ENCODE measurements at regions not wholly inside any gene's neighbourhood (a gene's known extent, or its start where the extent isn't known, plus 50 kb on each side); places are given as distances from the start of the nearest gene placed in this dataset.

DNA sequence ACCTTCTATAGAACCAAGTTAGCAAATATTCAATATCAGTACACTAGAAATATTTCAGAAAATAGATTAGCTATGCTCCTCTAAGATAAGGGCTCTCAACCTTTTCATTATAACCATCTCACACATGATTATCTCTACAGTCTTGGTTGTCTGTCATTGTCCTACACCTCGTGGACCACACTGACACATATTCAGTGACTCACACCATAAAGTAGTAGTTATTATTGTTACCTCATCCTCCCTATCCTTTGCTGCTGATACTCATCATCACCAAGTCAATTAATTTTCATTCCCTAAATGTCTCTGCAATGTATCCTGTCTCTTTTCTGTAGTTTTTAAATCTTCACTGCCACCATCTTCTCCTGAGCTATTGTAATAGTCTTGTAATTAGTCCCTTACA lies 1309.2 kb upstream of the C9orf72 start:
- DNase-seq: no peak

DNA sequence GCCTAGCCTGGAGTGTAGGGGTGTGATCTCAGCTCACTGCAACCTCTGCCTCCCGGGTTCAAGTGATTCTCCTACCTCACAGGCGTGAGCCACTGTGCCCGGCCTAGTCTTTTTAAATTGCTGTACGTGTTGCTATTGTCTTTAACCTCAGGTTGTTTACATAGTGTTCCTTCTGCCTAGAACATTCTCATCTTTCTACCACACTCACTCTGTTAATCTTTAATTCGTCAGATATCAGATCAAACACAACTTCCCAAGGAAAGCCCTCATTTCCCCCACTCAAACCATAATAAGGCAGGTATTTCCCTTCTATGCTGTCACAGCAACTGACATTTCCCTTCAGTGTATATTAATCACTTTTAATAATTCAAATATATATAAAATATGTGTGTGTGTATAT lies 1310.0 kb upstream of the C9orf72 start:
- DNase-seq: no peak

DNA sequence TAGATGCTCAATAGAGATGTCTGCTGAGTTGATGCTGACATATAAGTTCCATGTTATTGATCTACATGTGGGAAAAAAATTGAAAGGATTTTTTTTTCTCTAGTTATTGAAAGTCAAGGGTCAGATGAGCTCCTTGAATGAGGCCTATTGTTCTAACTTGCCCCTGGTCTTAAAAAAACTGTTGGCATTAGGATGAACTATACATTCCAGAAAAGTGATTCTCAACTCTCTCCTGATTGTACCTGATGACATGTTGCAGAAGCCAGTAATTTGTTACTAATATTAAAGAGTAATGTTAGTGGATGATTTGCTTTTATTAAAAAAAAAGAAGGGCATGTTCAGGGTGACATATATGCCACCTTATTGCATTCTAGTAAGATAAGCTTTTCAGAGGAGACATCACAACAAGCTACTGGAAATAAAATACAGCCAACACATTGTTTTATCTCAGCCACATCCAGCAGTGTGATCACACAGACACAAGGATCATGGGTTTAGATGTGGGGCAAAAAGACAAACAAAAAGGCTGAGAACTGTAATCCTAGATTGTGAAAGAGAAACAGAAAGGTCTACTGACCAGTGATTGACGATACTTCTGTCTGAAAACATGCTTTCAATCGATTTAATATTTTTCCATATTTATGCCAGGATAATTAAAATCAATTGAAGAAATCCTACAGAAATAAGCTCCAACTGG lies 1314.1 kb upstream of the C9orf72 start:
- DNase-seq: no peak

DNA sequence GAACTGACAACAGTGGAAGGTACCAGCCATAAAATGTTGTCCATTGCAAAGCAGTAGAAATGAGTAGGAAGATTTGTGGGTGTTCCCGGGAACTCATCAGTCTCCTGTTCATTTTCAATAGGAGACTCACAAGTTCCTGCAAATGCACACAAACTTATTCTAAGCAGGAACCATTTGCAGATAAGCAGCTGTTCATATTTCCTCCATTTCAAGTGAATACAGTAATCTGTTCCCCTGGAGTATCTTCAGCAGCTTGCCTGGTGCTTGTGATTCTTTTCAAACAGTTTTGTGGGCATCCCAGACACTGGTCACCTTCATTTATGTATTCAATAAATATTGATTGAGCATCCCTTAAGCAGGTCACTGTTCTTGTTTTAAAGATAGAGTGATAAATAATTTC lies 1315.5 kb upstream of the C9orf72 start:
- no peak for DNase-seq

DNA sequence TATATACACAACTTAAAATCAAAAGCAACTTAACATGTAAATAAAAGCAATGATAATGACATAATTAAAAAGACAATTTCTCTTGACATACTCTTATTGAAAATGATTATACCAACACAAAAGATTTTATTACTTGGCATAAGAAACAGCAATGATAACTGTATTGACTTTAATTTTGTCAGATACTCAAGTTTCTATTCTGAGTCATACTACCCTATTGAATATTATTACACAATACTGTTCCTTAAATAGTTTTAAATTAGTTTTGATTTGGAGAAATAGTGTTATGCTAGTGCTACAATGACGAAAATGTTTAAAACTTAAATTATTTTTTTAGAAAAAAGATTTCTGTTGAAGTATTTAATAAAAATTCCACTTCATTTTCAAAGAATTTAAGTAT lies 1319.3 kb upstream of the C9orf72 start:
- DNase-seq: no peak

DNA sequence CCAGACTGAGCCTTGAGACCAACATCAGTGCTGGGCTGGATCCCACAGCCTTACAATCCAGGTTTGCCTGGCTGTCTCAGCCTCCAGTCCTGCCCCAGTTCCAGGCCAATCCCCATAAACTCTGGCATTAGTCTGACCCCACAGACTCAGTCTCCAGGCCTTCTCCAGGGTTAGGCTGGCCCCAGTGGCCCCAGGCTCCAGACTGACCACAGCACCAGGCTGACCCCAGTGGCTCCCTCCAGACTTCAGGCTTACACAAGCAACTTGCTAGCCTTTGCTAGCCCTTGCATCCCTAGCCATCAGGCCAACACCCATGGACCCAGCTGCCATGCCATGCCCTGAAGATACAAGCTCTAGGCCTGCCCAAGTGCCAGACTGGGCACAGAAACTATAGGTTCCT lies 1326.0 kb upstream of the C9orf72 start:
- no peak for DNase-seq

DNA sequence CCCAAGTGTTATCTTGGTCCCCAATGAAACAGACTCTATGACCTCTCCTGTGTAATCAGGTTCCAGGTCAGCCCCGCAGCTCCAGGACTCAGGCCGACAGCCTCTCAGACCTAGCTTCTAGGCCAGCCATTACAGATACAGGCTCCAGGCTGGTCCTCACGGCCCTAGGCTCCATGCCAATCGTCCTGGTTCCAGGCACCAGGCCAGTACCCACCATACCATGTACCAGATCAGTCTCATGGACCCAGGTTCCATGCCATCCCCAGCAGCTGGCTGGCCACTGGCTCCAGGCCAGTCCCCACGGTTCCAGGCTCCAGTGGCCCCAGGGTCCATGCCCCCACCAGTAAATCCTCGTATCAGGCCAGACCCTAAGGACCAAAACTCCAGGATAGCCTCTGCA lies 1326.6 kb upstream of the C9orf72 start:
- DNase-seq: no peak

DNA sequence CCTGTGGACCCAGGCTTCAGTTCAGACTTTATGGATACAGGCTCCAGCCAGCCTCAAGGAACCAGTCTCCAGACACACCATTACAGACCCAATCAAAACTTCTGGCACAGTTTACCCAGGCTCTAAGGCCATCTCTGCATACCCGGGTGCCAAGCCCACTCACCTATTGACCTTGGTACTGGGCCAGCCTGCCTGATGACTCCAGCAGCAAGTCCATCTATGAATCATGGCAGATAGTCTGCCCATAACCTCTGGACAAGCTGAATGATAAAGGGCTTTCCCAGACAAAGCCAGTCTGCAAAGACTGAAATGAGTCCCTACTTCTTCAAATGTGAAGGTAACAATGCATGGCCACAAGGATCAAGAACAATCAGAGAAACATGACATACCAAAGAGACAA lies 1327.1 kb upstream of the C9orf72 start:
- no peak for DNase-seq

DNA sequence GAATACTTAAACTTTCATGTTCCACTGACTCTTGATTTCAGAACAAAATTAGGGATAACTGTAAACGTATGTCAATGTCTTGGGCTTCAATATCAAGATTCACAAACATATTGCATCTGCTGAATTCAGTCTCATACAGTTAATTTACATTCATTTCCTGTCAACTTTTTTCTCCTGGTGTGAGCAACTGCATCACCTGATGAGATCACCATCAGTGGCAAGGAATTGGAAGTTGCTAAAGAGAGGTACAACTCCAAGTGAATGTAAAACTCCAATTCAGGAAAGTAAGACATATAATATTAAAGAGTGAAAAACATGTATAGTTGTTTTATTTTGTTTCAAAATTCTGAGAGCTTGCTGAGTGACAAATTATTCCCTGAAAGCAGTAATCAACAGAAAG lies 1336.2 kb upstream of the C9orf72 start:
- DNase-seq: no peak

DNA sequence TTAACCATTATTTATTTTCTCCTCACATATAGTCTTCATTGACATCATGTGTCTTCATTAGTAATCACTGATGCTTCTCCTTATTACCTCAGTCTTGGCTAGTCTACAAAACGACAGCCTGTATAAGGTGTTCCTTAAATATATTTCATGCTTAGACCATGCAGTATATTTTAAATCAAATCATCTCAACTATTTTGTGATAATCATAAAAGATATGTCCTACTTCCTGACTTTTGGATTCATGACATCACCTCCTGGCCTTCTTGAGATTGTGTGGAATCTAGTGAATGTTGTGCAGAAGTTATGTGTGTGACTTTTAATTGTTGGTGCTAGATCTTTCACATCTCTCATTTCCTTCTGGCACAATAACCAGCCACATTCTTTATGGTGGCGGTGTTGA lies 1339.3 kb upstream of the C9orf72 start:
- no peak for DNase-seq

DNA sequence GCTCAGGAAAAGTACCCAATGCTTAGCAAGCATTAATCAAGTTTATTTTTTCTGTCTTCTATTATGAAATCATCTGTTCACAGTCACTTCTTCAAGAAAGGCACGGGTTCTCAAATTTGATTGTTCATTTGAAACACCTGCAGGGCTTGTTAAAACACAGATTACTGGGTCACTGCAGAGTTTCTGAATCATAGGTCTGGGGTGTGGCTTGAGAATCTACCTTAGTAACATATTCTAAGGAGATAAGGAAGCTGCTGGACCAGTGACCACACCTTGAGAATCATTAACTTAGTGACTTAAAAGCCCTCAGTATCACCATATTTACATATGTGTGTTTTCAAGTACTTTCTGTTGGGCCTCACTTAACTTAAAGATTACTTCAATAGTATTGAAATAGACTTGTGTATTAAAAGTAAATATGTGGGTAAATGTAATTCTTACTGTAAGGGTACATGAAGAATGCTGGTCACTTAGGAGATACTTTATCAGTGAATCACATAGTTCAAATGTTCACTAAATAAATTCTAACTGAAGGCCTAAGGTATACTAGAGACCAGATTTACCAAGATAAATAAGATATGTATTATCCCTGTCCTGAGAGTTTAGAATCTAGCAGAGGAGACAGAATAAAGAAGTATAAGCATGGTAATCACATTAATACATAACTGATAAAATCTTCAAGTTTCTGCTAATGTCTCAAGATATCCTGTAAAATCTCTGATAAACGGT lies 1342.1 kb upstream of the C9orf72 start:
- no peak for DNase-seq

DNA sequence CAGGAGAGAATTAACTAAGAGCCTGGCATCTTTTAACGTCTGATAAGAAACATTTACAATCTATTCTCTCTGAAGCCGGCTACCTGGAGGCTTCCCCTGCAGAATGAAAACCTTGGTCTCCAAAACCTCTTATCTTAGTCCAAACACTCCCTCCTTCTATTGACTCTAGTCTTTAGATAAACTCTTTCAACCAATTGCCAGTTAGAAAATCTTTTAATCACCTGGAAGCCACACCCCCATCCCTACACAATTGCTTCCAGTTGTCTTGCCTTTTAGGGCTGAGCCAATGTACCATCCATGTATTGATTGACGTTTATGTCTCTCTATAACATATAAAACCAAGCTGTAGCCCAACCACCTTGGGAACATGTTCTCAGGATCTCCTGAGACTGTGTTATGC lies 1343.1 kb upstream of the C9orf72 start:
- DNase-seq: no peak

DNA sequence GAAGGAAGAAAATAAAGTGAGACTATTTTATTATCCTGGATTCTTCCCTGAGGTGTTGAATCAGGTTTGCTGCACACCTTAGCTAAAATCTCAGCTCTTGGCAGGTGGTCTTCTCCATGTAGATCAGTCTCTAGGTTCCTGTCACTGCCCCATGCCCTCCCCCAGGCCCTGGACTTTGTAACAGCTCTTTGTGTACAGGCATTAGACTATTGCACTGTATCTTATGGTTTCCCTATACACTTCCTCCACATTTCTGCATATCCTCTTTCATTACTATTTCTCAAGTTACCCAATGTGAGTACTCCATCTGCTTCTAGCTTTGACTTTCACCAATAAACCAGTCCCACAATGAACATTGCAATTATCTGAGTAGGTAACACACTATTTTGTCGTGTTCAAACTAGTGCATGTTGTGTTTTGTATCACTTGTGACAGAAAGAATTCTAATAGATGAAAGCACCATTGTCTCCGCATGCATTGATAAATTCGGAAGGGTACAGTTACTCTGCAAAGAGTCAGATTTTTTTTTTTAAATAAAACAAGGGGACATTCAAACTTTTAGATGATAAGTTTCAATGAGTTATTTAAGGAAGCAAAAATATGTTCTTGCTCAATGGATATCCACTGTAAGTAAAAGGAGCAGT lies 1348.7 kb upstream of the C9orf72 start:
- DNase-seq: no peak

DNA sequence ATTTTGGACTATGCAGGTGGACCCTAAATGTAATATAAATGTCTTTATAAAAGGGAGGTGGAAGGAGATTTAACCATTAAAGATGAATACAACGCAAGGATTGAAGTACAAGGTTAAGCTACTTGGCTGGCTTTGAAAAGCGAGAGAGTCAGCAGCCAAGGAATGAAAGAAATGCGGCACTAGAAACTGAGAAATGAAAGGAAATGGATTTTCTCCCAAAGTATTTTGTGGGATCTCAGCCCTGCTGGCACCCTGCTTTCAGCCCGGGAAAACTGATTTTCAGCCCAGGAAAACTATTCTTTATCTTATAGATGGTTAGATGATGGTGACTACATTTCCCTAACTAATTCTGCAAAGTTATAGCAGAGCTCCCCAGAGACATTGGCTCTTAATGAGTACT lies 1349.6 kb upstream of the C9orf72 start:
- no peak for DNase-seq

DNA sequence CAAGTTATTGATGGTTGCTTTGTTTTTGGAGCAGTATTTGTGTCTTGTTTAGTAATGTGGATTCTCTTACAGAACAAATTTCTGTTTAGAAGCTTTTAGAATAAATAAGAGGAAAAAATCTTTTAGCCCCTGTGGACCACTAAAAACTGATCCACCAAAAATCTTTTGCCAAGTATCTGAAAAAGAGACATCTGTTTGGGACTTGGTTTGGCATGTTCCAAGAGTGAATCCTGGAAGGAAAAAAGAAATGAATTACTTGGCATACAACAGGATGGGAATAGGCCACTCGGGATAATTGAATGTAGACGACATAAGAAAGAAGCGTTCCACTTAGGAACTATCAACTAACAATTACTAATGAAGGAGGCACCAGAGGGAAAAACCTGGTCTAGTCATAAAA lies 1350.1 kb upstream of the C9orf72 start:
- DNase-seq: no peak

DNA sequence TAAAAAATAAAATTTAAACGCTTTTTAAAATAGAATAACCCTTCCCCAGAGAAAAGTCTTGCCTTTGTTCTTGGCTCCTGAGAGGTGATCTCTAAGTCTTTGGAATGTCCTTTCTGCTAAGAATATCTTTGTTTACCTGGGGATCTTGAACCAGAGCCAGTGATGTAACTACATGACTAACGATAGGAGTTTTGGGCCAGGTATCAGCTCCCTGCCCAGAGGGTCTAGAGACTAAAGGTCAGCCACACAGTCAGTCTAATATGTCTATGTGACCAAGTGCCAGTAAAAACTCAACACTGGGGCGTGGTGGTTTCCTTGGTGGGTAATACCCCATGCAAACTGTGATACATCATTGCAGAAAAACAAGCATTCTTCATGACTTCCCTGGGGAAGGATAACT lies 1351.9 kb upstream of the C9orf72 start:
- DNase-seq: no peak

DNA sequence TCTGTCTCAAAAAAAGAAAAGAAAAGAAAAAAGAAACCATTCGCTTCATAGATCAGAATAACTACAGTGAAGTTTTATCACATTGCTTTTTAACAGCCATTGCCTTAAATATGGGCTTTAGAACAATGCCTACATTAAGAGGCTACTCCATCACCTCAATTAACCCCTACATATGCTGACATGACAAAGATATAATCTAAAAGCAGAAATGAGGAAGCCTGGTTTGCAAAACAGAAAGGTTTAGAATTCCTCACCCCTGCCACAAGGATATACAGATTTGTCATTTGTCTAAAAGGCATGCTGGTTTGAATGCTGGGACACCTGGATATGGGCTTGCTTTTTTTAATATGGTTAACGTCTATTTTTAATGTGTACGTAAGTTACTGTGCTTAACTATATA lies 1353.0 kb upstream of the C9orf72 start:
- DNase-seq: no peak

DNA sequence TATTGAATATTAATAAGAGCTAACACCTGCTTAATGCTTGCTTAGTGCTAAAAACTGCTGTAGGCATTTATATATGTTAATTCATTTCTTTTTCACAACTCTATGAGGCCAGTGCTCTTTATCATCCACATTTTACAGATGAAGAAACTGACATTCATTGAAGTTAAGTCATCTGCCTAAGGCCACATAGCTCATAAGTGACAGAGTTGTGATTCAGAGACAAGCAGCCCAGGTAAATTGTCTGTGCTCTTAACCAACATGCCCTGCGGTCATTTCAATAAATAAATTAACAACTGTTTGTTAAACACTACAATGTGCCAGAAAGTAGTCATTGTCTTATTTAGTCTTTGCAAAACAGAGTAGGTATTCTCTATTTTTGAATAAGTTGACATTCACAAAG lies 1354.4 kb upstream of the C9orf72 start:
- no peak for DNase-seq

DNA sequence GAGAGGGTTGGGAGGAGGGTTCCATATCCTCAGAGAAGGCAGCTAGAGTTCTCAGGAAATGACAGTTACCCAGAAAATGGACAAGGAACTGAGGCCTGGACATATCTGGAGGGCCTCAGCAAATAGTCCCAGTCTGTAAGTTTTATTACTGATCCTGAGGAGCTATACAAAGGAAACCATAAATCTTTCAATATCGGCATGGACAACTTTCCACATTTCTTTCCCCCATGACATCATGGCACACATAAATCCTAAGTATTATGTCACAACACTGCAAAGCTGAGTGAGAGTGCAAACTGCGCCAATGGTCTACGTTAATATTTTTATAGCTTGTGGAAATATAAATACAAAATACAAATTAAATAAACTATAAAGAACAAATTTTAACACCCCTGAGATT lies 1356.2 kb upstream of the C9orf72 start:
- DNase-seq: no peak

DNA sequence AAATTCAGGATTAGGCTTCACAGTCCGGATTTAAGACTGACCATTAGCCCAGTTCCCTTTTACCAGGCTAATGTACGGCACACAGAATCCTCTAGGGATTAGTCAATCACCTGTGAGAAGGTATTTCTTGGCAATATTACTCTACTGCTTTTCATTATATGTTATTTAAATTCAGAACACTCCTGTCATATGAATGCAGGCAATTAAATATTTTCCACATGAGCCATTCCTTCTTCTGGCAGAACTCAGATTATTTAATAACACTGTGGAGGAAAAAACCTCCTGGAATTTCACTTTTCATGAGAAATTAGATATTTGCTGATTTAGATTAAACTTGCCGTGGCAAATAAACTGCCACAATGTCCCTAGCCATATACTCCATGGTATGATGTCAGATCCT lies 1357.5 kb upstream of the C9orf72 start:
- DNase-seq: no peak

DNA sequence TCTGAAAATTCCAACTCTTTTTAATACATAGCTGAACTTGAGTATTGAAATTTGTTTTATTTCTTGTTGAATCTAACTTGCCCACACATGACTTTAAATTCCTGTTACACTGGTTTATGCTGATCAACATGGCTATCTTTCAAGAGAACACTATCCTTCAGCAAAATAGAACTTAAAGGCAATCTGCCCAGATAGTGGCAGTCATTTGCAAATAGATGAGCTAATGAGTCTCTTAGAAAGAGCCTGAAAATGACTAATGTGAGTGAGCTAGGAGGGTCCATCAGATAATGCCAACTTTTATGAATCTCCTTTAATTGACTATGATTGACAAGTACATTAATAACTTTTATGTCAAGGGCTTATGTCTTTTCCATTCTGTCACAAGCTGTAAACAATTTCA lies 1360.8 kb upstream of the C9orf72 start:
- DNase-seq: no peak

DNA sequence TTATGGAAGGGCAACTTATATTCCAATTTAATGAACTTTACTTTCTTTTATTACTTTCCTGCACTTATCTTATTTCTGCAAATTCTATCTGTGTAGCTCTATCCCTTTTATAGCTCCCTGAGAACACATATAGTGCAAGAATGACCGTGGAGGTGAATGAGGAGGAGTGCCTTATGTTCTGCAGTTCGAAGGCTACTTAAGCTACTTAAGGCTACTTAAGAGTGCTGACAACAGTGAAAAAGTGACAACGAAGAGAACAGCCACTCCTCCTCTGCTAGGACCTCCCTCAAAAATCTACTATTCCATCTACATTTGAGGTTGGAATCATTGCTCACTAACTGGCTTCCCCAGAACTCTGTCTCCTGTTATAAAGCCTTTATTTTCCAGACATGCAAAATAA lies 1365.7 kb upstream of the C9orf72 start:
- DNase-seq: no peak

DNA sequence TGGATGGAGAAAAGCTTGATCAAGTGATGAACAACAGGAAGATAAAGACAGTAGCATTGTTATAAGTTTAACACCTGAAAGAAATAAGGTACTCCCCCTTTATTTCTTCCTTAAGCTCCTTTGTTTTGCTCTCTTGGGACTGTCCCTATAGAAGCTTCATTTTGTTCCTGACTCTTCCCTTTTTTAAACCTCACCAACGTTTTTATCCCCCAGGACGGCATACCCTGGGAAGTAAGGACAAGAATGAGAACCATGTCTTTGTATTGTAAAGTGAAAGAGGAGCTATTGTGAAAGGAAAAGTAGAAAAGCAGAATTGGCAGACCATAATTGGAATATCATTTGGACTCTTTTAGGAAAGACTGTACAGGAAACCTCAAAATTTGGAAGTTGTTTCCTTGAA lies 1368.6 kb upstream of the C9orf72 start:
- no peak for DNase-seq

DNA sequence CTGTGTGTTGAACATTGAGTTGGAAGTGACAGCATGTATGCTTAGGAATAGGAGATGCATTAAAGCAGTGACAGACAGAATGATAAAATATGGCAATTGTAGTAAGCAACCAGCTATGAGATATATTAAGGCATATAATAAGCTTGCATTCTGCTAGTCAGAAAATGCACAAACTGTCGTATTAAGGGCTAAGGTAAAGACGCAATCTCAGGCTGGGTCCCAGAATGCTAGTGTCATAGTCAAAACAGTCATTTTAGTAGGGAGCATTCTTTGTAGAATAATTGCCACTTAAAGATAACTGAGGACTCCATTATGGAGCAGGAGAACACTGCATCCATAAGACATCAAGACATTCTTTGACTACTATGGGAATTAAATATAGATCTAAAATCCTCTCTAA lies 1369.7 kb upstream of the C9orf72 start:
- no peak for DNase-seq

DNA sequence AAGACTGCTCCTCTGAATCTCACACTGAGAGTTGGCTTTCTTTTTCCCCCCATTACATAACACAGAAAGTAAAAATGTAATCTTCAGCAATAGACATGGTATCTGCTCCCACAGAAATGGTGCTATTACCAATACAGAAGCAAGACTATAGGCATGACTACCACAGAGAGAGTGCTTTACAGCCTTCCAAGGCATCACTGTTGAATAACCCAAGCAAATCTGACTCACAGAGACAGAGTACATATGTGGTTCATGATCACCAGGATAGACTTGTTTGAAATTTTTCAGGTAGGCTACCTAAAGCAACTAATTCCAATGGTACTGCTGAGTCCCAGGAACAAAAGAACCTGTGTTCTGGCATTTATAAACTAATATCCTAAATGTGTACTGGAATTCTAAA lies 1373.4 kb upstream of the C9orf72 start:
- no peak for DNase-seq
